ENCODE measurements at regions not wholly inside any gene's neighbourhood (a gene's known extent, or its start where the extent isn't known, plus 50 kb on each side); places are given as distances from the start of the nearest gene placed in this dataset.

- H4K20me1 ChIP-seq (ENCODE audit: control insufficient read depth, insufficient read depth), result no peaks in the 10 kb centered on the region
- POLR2A ChIA-PET, result no interaction called here
- no peak for FAIRE-seq
- in situ Hi-C loops (cut with MboI) (no loop called here), intact Hi-C loops (cut with micrococcal nuclease; ENCODE audit: unreplicated experiment) (no loop called here)
- no peak overlapping the region for H3K27ac ChIP-seq (ENCODE audit: control insufficient read depth, insufficient read depth)
- CTCF ChIA-PET, result no interaction called here
- H3K9ac ChIP-seq (ENCODE audit: control insufficient read depth, insufficient read depth, low read length), result no peak overlapping the region
- BruUV-seq (replicated peaks), result no TSS peak
- SMC1A ChIA-PET (ENCODE audit: uncharacterized antibody, unreplicated experiment), result no interaction called here
- RAD21 ChIA-PET (ENCODE audit: unreplicated experiment), result no interaction called here
- no peak for TF ChIP-seq ZNF592 (IDR thresholded peaks at IDR 0.05)
- WGBS (ENCODE audit: insufficient coverage, insufficient replicate concordance, low lambda C conversion rate, missing lambda C conversion rate), result 48% methylated on average over 4 of the region's 4 CpGs
- no peaks in the 10 kb centered on the region for H3K9me3 ChIP-seq (replicated peaks; ENCODE audit: control insufficient read depth, insufficient read depth, low read length)
- H3K4me3 ChIP-seq, result no peak overlapping the region
- no peak for ATAC-seq
- no peaks in the 10 kb centered on the region for H3K36me3 ChIP-seq (ENCODE audit: control insufficient read depth in 2 of 2, insufficient read depth in 2 of 2, low read length in 1 of 2)
- no peaks in the 10 kb centered on the region for H3K27me3 ChIP-seq (replicated peaks in 1 of 2; ENCODE audit: control insufficient read depth in 2 of 2, insufficient read depth in 2 of 2, low read length in 1 of 2)
- no peaks in the 10 kb centered on the region for H3K4me1 ChIP-seq (ENCODE audit: control insufficient read depth, insufficient read depth, low read length)
- H2AFZ ChIP-seq (ENCODE audit: control insufficient read depth, low read depth, low read length), result no peak overlapping the region
- H3K4me2 ChIP-seq (ENCODE audit: control insufficient read depth, insufficient read depth), result no peak overlapping the region
- H3K79me2 ChIP-seq (ENCODE audit: control insufficient read depth, insufficient read depth, low read length), result no peaks in the 10 kb centered on the region
- DNase-seq (ENCODE audit: low read depth, low spot score), result no peak
These were observed 234.4 kb upstream of the VLDLR start for GRCh38 chr9:2387166-2387565.

GRCh38 chr9:2389404-2389803 lies 232.2 kb upstream of the VLDLR start:
- no peaks in the 10 kb centered on the region for H3K9me3 ChIP-seq (replicated peaks; ENCODE audit: control insufficient read depth, insufficient read depth, low read length)
- ChIA-PET POLR2A (no interaction called here), RAD21 (ENCODE audit: unreplicated experiment) (no interaction called here), SMC1A (ENCODE audit: uncharacterized antibody, unreplicated experiment) (no interaction called here), CTCF (interaction anchor here (1.1 kb wide), 1 partner anchor 23 kb away, joined by 4 read pairs; no protein-coding TSS in a partner anchor)
- no peak overlapping the region for H3K27ac ChIP-seq (ENCODE audit: control insufficient read depth, insufficient read depth)
- FAIRE-seq (no peak), DNase-seq (ENCODE audit: low read depth, low spot score) (no peak), ATAC-seq (no peak)
- no peak overlapping the region for H3K4me3 ChIP-seq
- H4K20me1 ChIP-seq (ENCODE audit: control insufficient read depth, insufficient read depth), result no peaks in the 10 kb centered on the region
- H3K4me1 ChIP-seq (ENCODE audit: control insufficient read depth, insufficient read depth, low read length), result no peaks in the 10 kb centered on the region
- intact Hi-C loops (cut with micrococcal nuclease; ENCODE audit: unreplicated experiment), result no loop called here
- H3K9ac ChIP-seq (ENCODE audit: control insufficient read depth, insufficient read depth, low read length), result no peak overlapping the region
- no peak overlapping the region for H3K4me2 ChIP-seq (ENCODE audit: control insufficient read depth, insufficient read depth)
- no peaks in the 10 kb centered on the region for H3K79me2 ChIP-seq (ENCODE audit: control insufficient read depth, insufficient read depth, low read length)
- no peaks in the 10 kb centered on the region for H3K27me3 ChIP-seq (replicated peaks in 1 of 2; ENCODE audit: control insufficient read depth in 2 of 2, insufficient read depth in 2 of 2, low read length in 1 of 2)
- no TSS peak for BruUV-seq (replicated peaks)
- H2AFZ ChIP-seq (ENCODE audit: control insufficient read depth, low read depth, low read length), result no peak overlapping the region
- H3K36me3 ChIP-seq (ENCODE audit: control insufficient read depth in 2 of 2, insufficient read depth in 2 of 2, low read length in 1 of 2), result no peaks in the 10 kb centered on the region
- in situ Hi-C loops (cut with MboI), result no loop called here
- TF ChIP-seq ZNF622 (IDR thresholded peaks at IDR 0.05) (no peak), SPI1 (IDR thresholded peaks at IDR 0.05; ENCODE audit: borderline replicate concordance, insufficient read depth, low read depth, low read length) (no peak), MLLT1 (IDR thresholded peaks at IDR 0.05) (no peak), MAX (IDR thresholded peaks at IDR 0.05; ENCODE audit: low read depth, low read length) (no peak), HDGF (IDR thresholded peaks at IDR 0.05) (no peak), NKRF (conservative IDR thresholded peaks at IDR 0.05) (no peak)
